IMR-90 (cell line): ENCODE measurements at regions not wholly inside any gene's neighbourhood (a gene's known extent, or its start where the extent isn't known, plus 50 kb on each side); places are given as distances from the start of the nearest gene placed in this dataset.

Experiments used
- CTCF ChIP-seq: conservative IDR thresholded peaks from 2 replicates; pipeline ENCODE4 v1.5.1; 2012; ENCODE audit warnings: mild to moderate bottlenecking, low read depth, low read length, improper control_type of control experiment
- ELK1 ChIP-seq: fragments of 150-350 bp; IDR thresholded peaks from 2 replicates; pipeline ENCODE4 v1.6.1; 2016; ENCODE audit warnings: low read depth, mild to moderate bottlenecking, low read length, moderate library complexity, borderline replicate concordance
- MAFK ChIP-seq: IDR thresholded peaks from 2 replicates; pipeline ENCODE4 v1.6.1; 2012; ENCODE audit warnings: low read depth, low read length, improper control_type of control experiment
- NFE2L2 ChIP-seq: fragments of 150-350 bp; IDR thresholded peaks from 2 replicates; pipeline ENCODE4 v1.6.1; 2016; ENCODE audit warnings: low read depth, mild to moderate bottlenecking, low read length
- POLR2A ChIP-seq: IDR thresholded peaks from 2 replicates; pipeline ENCODE4 v1.6.1; 2012; ENCODE audit warnings: mild to moderate bottlenecking, low read depth, low read length
- RAD21 ChIP-seq: IDR thresholded peaks from 2 replicates; pipeline ENCODE4 v1.6.1; 2012; ENCODE audit warnings: low read length, improper control_type of control experiment
- RCOR1 ChIP-seq: IDR thresholded peaks from 2 replicates; pipeline ENCODE4 v1.6.1; 2012; ENCODE audit warnings: mild to moderate bottlenecking, low read length, improper control_type of control experiment; ENCODE audit not compliant: insufficient replicate concordance

GRCh38 chr10:44293842-44294241 lies 91.1 kb downstream of the CXCL12 start:
- TF ChIP-seq CTCF (no peak), RCOR1 (no peak), POLR2A (no peak), ELK1 (no peak), RAD21 (no peak), NFE2L2 (no peak), MAFK (no peak)
